IPS-NIHi7 (cell line): ENCODE measurements at regions not wholly inside any gene's neighbourhood (a gene's known extent, or its start where the extent isn't known, plus 50 kb on each side); places are given as distances from the start of the nearest gene placed in this dataset.

Experiments used
- DNase-seq: peaks from one replicate; pipeline ENCODE4 v3.0.0; 2012; ENCODE audit warnings: mixed read lengths; ENCODE audit errors: extremely low spot score

- DNase-seq = no peak
Observed at GRCh38 chr5:125138266-125138665, 391.8 kb upstream of the ZNF608 start.

- no peak for DNase-seq
Observed at GRCh38 chr5:125139590-125139989, 393.2 kb upstream of the ZNF608 start.

- DNase-seq = no peak
Observed at GRCh38 chr5:125140220-125140619, 393.8 kb upstream of the ZNF608 start.

- no peak for DNase-seq
Observed at GRCh38 chr5:125140855-125141254, 394.4 kb upstream of the ZNF608 start.

- DNase-seq = no peak
Observed at GRCh38 chr5:125142458-125142857, 396.0 kb upstream of the ZNF608 start.

GRCh38 chr5:125143011-125143410 is 396.6 kb upstream of the ZNF608 start:
- no peak for DNase-seq

GRCh38 chr5:125148076-125148475 is 401.6 kb upstream of the ZNF608 start:
- DNase-seq = no peak

- DNase-seq = no peak
Observed at GRCh38 chr5:125148706-125149105, 402.3 kb upstream of the ZNF608 start.

GRCh38 chr5:125149110-125149509 is 402.7 kb upstream of the ZNF608 start:
- no peak for DNase-seq

GRCh38 chr5:125149527-125149926 is 403.1 kb upstream of the ZNF608 start:
- no peak for DNase-seq

- DNase-seq = no peak
Observed at GRCh38 chr5:125150041-125150669, 403.7 kb upstream of the ZNF608 start.

GRCh38 chr5:125151150-125151900 is 404.9 kb upstream of the ZNF608 start:
- no peak for DNase-seq

GRCh38 chr5:125152044-125152443 is 405.6 kb upstream of the ZNF608 start:
- DNase-seq = no peak

GRCh38 chr5:125152461-125153189 is 406.2 kb upstream of the ZNF608 start:
- no peak for DNase-seq

- DNase-seq = no peak
Observed at GRCh38 chr5:125153231-125153630, 406.8 kb upstream of the ZNF608 start.

- DNase-seq = no peak
Observed at GRCh38 chr5:125154301-125155110, 408.1 kb upstream of the ZNF608 start.

GRCh38 chr5:125160787-125161502 is 414.5 kb upstream of the ZNF608 start:
- DNase-seq = peak; percentile 29

GRCh38 chr5:125162714-125163113 is 416.3 kb upstream of the ZNF608 start:
- DNase-seq = no peak

- DNase-seq = no peak
Observed at GRCh38 chr5:125169396-125169795, 423.0 kb upstream of the ZNF608 start.

- DNase-seq = no peak
Observed at GRCh38 chr5:125171641-125172040, 425.2 kb upstream of the ZNF608 start.

- DNase-seq = no peak
Observed at GRCh38 chr5:125175348-125176004, 429.0 kb upstream of the ZNF608 start.
